ENCODE measurements at regions not wholly inside any gene's neighbourhood (a gene's known extent, or its start where the extent isn't known, plus 50 kb on each side); places are given as distances from the start of the nearest gene placed in this dataset.
"Not testable (repeated sequence)": the region's sequence is repeated elsewhere in the genome, so short reads cannot be mapped to it uniquely, and the experiment has no call there.

GRCh38 chr3:15982667-15983196, 185.0 kb upstream of the ANKRD28 start:
- intact Hi-C loops (cut with DNase I; ENCODE audit: low total_unique reads): no loop called here
- Histone ChIP-seq H3K9me3 (peaks cover 0 to 9% (median 1%) of the 10 kb centered on the region in 4 donors), H3K36me3 (no peaks in the 10 kb centered on the region), H3K4me3 (no peak overlapping the region), H3K27me3 (no peaks in the 10 kb centered on the region), H3K27ac (peak overlapping the region in 2 of 5 donors; percentile 20 to 53), H3K4me1 (peaks cover 0 to 3% (median 0%) of the 10 kb centered on the region in 4 donors)
- DNase-seq: peak in 1 of 2 donors; percentile 31
- 51 to 72% (median 65%) methylated on average over 10 of the region's 10 CpGs for WGBS, 5 donors
- no peak for TF ChIP-seq EP300 (IDR thresholded peaks at IDR 0.05)
- TF ChIP-seq, protein P1, sequence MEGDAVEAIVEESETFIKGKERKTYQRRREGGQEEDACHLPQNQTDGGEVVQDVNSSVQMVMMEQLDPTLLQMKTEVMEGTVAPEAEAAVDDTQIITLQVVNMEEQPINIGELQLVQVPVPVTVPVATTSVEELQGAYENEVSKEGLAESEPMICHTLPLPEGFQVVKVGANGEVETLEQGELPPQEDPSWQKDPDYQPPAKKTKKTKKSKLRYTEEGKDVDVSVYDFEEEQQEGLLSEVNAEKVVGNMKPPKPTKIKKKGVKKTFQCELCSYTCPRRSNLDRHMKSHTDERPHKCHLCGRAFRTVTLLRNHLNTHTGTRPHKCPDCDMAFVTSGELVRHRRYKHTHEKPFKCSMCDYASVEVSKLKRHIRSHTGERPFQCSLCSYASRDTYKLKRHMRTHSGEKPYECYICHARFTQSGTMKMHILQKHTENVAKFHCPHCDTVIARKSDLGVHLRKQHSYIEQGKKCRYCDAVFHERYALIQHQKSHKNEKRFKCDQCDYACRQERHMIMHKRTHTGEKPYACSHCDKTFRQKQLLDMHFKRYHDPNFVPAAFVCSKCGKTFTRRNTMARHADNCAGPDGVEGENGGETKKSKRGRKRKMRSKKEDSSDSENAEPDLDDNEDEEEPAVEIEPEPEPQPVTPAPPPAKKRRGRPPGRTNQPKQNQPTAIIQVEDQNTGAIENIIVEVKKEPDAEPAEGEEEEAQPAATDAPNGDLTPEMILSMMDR (IDR thresholded peaks at IDR 0.05): no peak
- TF ChIP-seq POLR2AphosphoS5 (IDR thresholded peaks at IDR 0.05): no peak
- no peak for TF ChIP-seq POLR2A (IDR thresholded peaks at IDR 0.05)

DNA sequence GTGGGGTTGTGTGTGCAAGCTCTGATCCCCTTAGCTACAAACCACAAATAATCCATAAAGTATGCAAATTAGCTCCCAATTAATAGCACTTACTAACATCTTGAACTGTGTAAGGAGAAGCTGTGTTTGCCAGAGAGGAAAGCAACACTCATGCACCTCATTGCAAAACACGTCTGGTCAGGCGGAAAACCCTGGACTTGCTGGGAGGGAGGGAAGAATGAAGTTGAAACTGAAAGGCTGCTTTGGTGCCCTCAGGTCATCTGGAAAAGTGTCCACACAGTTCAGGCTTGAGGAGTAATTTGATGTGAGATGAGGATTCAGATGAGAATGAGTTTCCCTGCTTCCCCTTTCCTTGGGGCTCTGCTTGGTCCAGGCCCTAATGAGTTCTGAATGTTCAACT, 185.5 kb upstream of the ANKRD28 start:
- peak overlapping the region in 2 of 5 donors; percentile 20 to 53 for H3K27ac ChIP-seq
- H3K36me3 ChIP-seq: no peaks in the 10 kb centered on the region
- intact Hi-C loops (cut with DNase I; ENCODE audit: low total_unique reads): no loop called here
- no peaks in the 10 kb centered on the region for H3K27me3 ChIP-seq
- WGBS, 5 donors: 63 to 79% (median 71%) methylated on average over 2 of the region's 2 CpGs
- no peak overlapping the region for H3K4me3 ChIP-seq
- H3K4me1 ChIP-seq: peaks cover 0 to 3% (median 0%) of the 10 kb centered on the region in 4 donors
- no peak for DNase-seq
- TF ChIP-seq POLR2AphosphoS5 (IDR thresholded peaks at IDR 0.05) (no peak), EP300 (IDR thresholded peaks at IDR 0.05) (no peak), POLR2A (IDR thresholded peaks at IDR 0.05) (no peak)
- TF ChIP-seq, protein P1 (IDR thresholded peaks at IDR 0.05): no peak
- peaks cover 0 to 14% (median 5%) of the 10 kb centered on the region in 4 donors for H3K9me3 ChIP-seq

DNA sequence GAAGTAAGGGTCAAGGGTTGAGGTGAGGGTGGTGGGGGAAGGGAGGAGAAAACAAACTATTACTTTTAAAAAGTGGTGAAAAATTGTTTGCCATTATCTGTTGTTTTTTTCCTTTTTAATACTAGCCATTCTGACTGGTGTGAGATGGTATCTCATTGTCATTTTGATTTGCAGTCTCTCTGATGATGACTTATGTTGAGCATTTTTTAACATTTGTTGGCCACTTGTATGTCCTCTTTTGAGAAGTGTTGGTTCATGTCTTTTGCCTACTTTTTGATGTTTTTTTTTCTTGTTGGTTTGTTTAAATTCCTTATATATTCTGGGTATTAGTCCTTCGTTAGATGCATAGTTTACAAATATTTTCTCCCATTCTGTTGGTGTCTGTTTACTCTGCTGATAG, 185.9 kb upstream of the ANKRD28 start:
- H3K9me3 ChIP-seq: peaks cover 0 to 18% (median 6%) of the 10 kb centered on the region in 4 donors
- no peaks in the 10 kb centered on the region for H3K27me3 ChIP-seq
- intact Hi-C loops (cut with DNase I; ENCODE audit: low total_unique reads): no loop called here
- TF ChIP-seq POLR2AphosphoS5 (IDR thresholded peaks at IDR 0.05) (no peak), POLR2A (IDR thresholded peaks at IDR 0.05) (no peak), EP300 (IDR thresholded peaks at IDR 0.05) (no peak)
- TF ChIP-seq, protein P1 (IDR thresholded peaks at IDR 0.05): no peak
- no peak overlapping the region for H3K27ac ChIP-seq
- H3K4me1 ChIP-seq: peaks cover 0 to 3% (median 0%) of the 10 kb centered on the region in 4 donors
- no peaks in the 10 kb centered on the region for H3K36me3 ChIP-seq
- WGBS, 5 donors: 55 to 75% (median 62%) methylated on average over 1 of the region's 1 CpG
- H3K4me3 ChIP-seq: no peak overlapping the region
- DNase-seq: no peak

DNA sequence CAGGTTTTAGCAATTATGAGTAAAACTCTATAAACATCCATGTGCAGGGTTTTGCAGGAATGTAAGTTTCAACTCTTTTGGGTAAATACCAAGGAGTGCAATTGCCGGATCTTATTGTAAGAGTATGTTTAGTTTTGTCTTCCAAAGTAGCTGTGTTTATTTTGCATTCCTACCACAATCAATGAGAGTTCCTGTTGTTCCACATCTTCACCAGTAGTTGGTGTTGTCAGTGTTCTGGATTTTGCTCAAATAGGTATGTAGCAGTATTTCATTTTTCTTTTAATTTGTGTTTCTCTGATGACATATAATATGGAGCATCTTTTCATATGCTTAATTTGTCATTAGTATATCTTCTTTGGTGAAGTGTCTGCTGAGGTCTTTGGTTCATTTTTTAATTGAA, 185.1 kb upstream of the GALNT15 start:
- Histone ChIP-seq H3K4me3 (no peak overlapping the region), H3K27me3 (no peaks in the 10 kb centered on the region), H3K9me3 (peaks cover 0 to 20% (median 6%) of the 10 kb centered on the region in 4 donors), H3K27ac (no peak overlapping the region), H3K4me1 (no peaks in the 10 kb centered on the region), H3K36me3 (no peaks in the 10 kb centered on the region)
- DNase-seq: no peak
- 57 to 83% (median 73%) methylated on average over 1 of the region's 1 CpG for WGBS, 5 donors
- intact Hi-C loops (cut with DNase I; ENCODE audit: low total_unique reads): no loop called here
- TF ChIP-seq POLR2A (IDR thresholded peaks at IDR 0.05) (no peak), EP300 (IDR thresholded peaks at IDR 0.05) (no peak), POLR2AphosphoS5 (IDR thresholded peaks at IDR 0.05) (no peak)
- TF ChIP-seq, protein P1 (IDR thresholded peaks at IDR 0.05): no peak

DNA sequence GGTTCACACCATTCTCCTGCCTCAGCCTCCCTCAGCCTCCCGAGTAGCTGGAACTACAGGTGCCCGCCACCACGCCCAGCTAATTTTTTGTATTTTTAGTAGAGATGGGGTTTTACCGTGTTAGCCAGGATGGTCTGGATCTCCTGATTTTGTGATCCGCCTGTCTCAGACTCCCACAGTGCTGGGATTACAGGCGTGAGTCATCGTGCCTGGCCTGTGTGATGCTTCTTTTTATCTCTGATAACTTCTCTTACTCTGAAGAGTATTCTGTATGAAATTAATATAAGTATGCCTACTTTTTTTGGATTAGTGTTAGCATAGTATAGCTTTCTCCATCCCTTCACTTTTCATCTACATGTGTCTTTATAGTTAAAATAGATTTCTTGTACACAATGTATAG, 180.8 kb upstream of the GALNT15 start:
- H3K4me3 ChIP-seq; H3K27ac ChIP-seq; DNase-seq; H3K4me1 ChIP-seq; H3K27me3 ChIP-seq; H3K9me3 ChIP-seq; H3K36me3 ChIP-seq; intact Hi-C loops (cut with DNase I; ENCODE audit: low total_unique reads): not testable (repeated sequence)
- 92 to 96% (median 95%) methylated on average over 7 of the region's 7 CpGs for WGBS, 5 donors

DNA sequence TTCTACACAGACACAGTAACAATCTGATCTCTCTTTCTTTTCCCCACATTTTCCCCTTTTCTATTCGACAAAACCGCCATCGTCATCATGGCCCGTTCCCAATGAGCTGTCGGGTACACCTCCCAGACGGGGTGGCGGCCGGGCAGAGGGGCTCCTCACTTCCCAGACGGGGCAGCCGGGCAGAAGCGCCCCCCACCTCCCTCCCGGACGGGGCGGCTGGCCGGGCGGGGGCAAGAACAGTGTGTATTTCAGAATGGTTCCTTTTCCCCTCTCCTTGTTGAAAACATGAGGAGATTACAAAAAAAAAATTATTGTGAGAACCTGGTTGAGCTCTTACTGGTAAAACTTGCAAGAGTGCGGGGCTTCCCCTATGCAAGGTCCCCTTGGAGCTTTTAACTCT, 178.0 kb upstream of the GALNT15 start:
- H3K27me3 ChIP-seq; H3K4me3 ChIP-seq; intact Hi-C loops (cut with DNase I; ENCODE audit: low total_unique reads); H3K27ac ChIP-seq; DNase-seq; H3K4me1 ChIP-seq; H3K36me3 ChIP-seq; H3K9me3 ChIP-seq: not testable (repeated sequence)
- 94 to 98% (median 95%) methylated on average over 14 to 17 of the region's 17 CpGs for WGBS, 5 donors
